ENCODE measurements at regions not wholly inside any gene's neighbourhood (a gene's known extent, or its start where the extent isn't known, plus 50 kb on each side); places are given as distances from the start of the nearest gene placed in this dataset.

- no peak for TF ChIP-seq BCL11A (IDR thresholded peaks at IDR 0.05; ENCODE audit: low read depth in 2 of 2, low read length in 2 of 2)
- TF ChIP-seq RBBP5 (IDR thresholded peaks at IDR 0.05; ENCODE audit: borderline replicate concordance, low read depth, low read length) = no peak
These were observed 156.7 kb downstream of the ACTL8 start (continued) for GRCh38 chr1:17911791-17912190.
